ENCODE measurements at regions not wholly inside any gene's neighbourhood (a gene's known extent, or its start where the extent isn't known, plus 50 kb on each side); places are given as distances from the start of the nearest gene placed in this dataset.

DNA sequence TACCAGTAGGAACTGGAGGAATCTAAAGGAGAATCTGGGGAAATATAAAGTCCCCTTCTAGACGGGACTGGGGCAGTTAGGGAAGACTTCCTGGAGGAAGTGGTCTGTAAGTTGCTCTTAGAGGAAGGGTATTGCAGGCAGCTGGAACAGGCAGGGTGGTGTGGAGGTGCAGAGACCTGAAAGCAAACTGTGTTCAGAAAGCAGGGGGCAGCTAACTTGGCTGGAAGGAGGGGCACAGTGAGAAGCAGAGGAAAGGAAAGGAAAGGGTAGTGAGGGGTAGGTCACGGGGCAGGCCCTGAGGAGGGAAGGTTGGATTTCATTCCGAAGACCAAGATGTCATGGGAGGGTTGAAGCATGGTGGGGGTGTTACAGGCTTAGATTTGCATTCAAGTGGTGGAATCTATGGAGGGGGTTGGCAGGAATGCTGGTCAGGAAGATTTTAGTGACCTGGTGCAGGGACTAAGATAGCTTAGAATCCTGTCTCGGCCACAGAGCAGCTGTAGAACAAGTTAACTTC, 240.7 kb downstream of the FOXD2 start:
- no peaks in the 10 kb centered on the region for H3K36me3 Mint-ChIP-seq
- H3K9me3 Mint-ChIP-seq = peaks cover 0 to 3% (median 0%) of the 10 kb centered on the region in 5 donors
- H3K27me3 ChIP-seq (ENCODE audit: insufficient read depth, low read length, poor library complexity, severe bottlenecking) = no peaks in the 10 kb centered on the region
- no peak overlapping the region for H3K27ac Mint-ChIP-seq
- H3K4me3 ChIP-seq (ENCODE audit: low read length) = no peak overlapping the region
- DNase-seq = no peak
- H3K9me3 ChIP-seq (ENCODE audit: low read length) = no peaks in the 10 kb centered on the region
- no peak overlapping the region for H3K4me3 Mint-ChIP-seq
- no peaks in the 10 kb centered on the region for H3K4me1 Mint-ChIP-seq
- ChIA-PET POLR2A (no interaction called here), CTCF (no interaction called here)
- H3K36me3 ChIP-seq (ENCODE audit: insufficient read depth, low read length) = no peaks in the 10 kb centered on the region
- no peak overlapping the region for H3K27ac ChIP-seq (ENCODE audit: low read depth, low read length)
- peaks cover 18 to 27% of the 10 kb centered on the region in 2 donors for H3K27me3 Mint-ChIP-seq
- no peaks in the 10 kb centered on the region for H3K4me1 ChIP-seq (ENCODE audit: insufficient read depth, low read length)

DNA sequence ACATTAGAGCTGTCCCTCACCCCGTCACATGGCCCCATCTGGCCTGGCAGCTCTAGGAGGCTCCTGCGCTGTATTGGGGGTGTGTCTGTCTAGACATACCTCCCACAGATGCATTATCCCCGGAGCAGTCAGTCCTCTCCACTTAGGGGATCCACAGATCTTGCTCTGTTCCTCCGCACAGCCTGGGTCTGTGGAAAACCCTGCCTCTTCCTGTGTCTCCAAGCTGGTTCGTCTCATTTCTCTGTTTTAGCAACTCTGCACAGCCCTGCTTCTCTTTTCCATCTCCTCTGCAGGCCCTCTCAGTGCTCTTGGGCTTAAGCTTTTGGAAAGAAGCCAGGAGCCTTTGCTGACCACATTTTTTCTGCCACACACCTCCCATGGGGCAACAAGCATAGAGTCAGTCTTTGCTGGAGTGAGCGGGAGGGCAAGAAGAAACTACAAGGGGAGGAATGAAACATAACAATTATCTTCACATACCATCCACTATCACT, 241.5 kb downstream of the FOXD2 start:
- H3K9me3 Mint-ChIP-seq = no peaks in the 10 kb centered on the region
- no peak overlapping the region for H3K27ac Mint-ChIP-seq
- Histone ChIP-seq H3K9me3 (ENCODE audit: low read length) (no peaks in the 10 kb centered on the region), H3K4me3 (ENCODE audit: low read length) (no peak overlapping the region), H3K27ac (ENCODE audit: low read depth, low read length) (no peak overlapping the region), H3K36me3 (ENCODE audit: insufficient read depth, low read length) (no peaks in the 10 kb centered on the region), H3K4me1 (ENCODE audit: insufficient read depth, low read length) (no peaks in the 10 kb centered on the region), H3K27me3 (ENCODE audit: insufficient read depth, low read length, poor library complexity, severe bottlenecking) (no peaks in the 10 kb centered on the region)
- H3K27me3 Mint-ChIP-seq = peaks cover 18 to 31% of the 10 kb centered on the region in 2 donors
- no peak overlapping the region for H3K4me3 Mint-ChIP-seq
- no peak for DNase-seq
- POLR2A ChIA-PET = no interaction called here
- no peaks in the 10 kb centered on the region for H3K36me3 Mint-ChIP-seq
- CTCF ChIA-PET = no interaction called here
- no peaks in the 10 kb centered on the region for H3K4me1 Mint-ChIP-seq

DNA sequence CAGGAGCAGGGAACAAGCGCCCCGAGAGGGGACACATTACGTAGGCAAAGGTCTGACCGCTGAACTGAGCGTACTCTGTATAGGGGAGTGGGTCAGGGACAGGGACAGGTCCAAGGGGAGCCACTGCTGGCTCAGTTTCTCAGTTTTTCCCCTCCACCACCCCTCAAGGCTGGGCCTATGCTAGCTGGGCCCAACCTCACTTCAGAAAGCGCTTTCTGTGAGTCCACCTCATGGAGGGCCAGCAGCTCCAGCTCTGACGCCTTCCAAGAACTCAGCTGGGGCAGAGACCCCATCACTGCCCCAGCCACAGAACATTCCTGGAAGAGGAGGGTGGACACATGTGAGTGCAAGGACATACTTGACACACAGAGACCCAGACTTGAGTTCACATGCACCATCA, 242.0 kb downstream of the FOXD2 start:
- Histone ChIP-seq H3K27ac (ENCODE audit: low read depth, low read length) (no peak overlapping the region), H3K27me3 (ENCODE audit: insufficient read depth, low read length, poor library complexity, severe bottlenecking) (no peaks in the 10 kb centered on the region), H3K4me3 (ENCODE audit: low read length) (no peak overlapping the region), H3K4me1 (ENCODE audit: insufficient read depth, low read length) (no peaks in the 10 kb centered on the region), H3K9me3 (ENCODE audit: low read length) (no peaks in the 10 kb centered on the region), H3K36me3 (ENCODE audit: insufficient read depth, low read length) (no peaks in the 10 kb centered on the region)
- H3K4me1 Mint-ChIP-seq = no peaks in the 10 kb centered on the region
- no peak for DNase-seq
- peaks cover 18 to 31% of the 10 kb centered on the region in 2 donors for H3K27me3 Mint-ChIP-seq
- no peaks in the 10 kb centered on the region for H3K9me3 Mint-ChIP-seq
- no peak overlapping the region for H3K27ac Mint-ChIP-seq
- H3K36me3 Mint-ChIP-seq = no peaks in the 10 kb centered on the region
- ChIA-PET CTCF (no interaction called here), POLR2A (no interaction called here)
- no peak overlapping the region for H3K4me3 Mint-ChIP-seq

DNA sequence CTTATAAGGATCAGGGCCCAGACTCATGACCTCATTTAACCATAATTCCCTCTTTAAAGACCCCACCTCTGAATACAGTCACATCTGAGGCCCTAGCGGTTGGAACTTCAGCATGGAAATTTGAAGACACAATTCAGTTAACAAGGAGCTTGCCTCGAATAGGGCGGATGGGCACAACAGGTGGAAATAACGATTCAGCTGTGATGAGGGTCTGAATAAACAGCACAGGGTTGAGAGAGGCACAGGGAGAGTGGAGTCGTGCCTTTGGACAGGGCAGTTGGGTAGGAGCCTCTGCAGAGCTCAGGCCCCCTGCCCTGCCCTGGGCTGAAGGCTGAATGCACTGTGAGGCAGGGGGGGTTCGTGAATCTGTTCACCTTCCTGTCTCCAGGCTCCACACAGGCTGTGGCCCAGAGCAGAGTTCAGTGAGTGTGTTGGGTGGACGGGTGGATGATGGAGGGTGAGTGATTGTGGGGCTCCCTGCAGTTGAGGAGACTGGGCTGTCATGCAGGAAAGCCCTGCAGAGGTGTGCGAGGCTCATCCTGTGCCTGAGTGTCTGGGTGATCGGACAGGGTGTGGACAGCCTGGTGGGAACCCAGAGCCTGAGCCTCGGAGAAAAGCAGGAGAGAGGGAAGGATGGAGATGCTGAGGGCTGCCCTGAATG, 243.1 kb downstream of the FOXD2 start:
- Mint-ChIP-seq H3K4me1 (no peaks in the 10 kb centered on the region), H3K36me3 (no peaks in the 10 kb centered on the region), H3K27me3 (peaks cover 15 to 31% of the 10 kb centered on the region in 2 donors), H3K27ac (no peak overlapping the region), H3K9me3 (no peaks in the 10 kb centered on the region), H3K4me3 (no peak overlapping the region)
- Histone ChIP-seq H3K4me3 (ENCODE audit: low read length) (no peak overlapping the region), H3K36me3 (ENCODE audit: insufficient read depth, low read length) (no peaks in the 10 kb centered on the region), H3K9me3 (ENCODE audit: low read length) (no peaks in the 10 kb centered on the region), H3K27ac (ENCODE audit: low read depth, low read length) (no peak overlapping the region), H3K4me1 (ENCODE audit: insufficient read depth, low read length) (no peaks in the 10 kb centered on the region), H3K27me3 (ENCODE audit: insufficient read depth, low read length, poor library complexity, severe bottlenecking) (no peaks in the 10 kb centered on the region)
- POLR2A ChIA-PET = interaction anchor here (0.6 kb wide), 1 partner anchor 319 kb away, joined by 3 read pairs; no protein-coding TSS in a partner anchor
- CTCF ChIA-PET = no interaction called here
- DNase-seq = no peak

DNA sequence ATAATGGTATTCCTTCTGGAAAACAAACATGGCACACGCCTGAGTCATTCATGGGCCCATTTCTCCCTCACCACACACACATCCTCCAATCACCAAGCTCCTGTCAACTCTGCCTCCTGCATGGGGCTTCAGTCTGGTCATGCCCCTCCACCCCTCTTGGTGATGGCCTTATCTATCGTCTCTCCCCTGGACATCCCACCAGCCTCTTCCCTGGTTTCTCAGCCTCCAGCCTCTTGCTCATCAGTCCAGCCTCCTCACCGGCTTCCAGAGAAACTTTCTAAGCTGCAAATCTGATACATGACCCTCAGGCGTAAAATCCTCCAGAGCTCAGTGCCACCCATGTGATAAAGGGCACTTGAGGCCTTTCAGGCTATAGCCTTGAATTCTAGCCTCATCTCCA, 243.9 kb downstream of the FOXD2 start:
- no peaks in the 10 kb centered on the region for H3K36me3 Mint-ChIP-seq
- DNase-seq = no peak
- H3K27me3 Mint-ChIP-seq = peaks cover 15 to 29% of the 10 kb centered on the region in 2 donors
- H3K4me3 Mint-ChIP-seq = no peak overlapping the region
- Histone ChIP-seq H3K27me3 (ENCODE audit: insufficient read depth, low read length, poor library complexity, severe bottlenecking) (no peaks in the 10 kb centered on the region), H3K4me1 (ENCODE audit: insufficient read depth, low read length) (no peaks in the 10 kb centered on the region), H3K9me3 (ENCODE audit: low read length) (no peaks in the 10 kb centered on the region), H3K36me3 (ENCODE audit: insufficient read depth, low read length) (no peaks in the 10 kb centered on the region), H3K27ac (ENCODE audit: low read depth, low read length) (no peak overlapping the region), H3K4me3 (ENCODE audit: low read length) (no peak overlapping the region)
- H3K4me1 Mint-ChIP-seq = no peaks in the 10 kb centered on the region
- H3K27ac Mint-ChIP-seq = no peak overlapping the region
- POLR2A ChIA-PET = no interaction called here
- H3K9me3 Mint-ChIP-seq = no peaks in the 10 kb centered on the region
- CTCF ChIA-PET = no interaction called here

DNA sequence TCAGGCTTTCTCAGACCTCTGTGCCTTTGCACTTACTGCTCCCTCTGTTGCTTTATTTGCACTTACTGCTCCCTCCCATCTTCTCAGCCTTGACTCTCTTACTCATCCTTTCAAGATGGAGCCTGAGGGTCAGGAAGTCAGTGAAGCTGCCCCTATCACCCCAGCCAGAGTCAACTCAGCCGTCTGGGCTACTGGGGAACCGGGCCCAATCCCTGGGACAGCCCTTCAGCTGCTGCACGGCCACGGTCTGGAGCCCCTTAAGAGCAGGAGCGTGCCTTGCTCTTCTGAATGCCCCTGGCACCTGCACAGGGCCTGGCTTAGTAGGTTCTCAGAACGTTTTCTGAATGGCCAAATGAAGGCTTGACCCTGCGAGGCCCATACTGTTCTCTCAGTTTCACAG, 244.4 kb downstream of the FOXD2 start:
- no peaks in the 10 kb centered on the region for H3K27me3 ChIP-seq (ENCODE audit: insufficient read depth, low read length, poor library complexity, severe bottlenecking)
- Mint-ChIP-seq H3K4me3 (no peak overlapping the region), H3K36me3 (no peaks in the 10 kb centered on the region), H3K4me1 (no peaks in the 10 kb centered on the region), H3K27ac (no peak overlapping the region), H3K9me3 (no peaks in the 10 kb centered on the region), H3K27me3 (peaks cover 15 to 34% of the 10 kb centered on the region in 2 donors)
- ChIA-PET POLR2A (no interaction called here), CTCF (no interaction called here)
- no peaks in the 10 kb centered on the region for H3K4me1 ChIP-seq (ENCODE audit: insufficient read depth, low read length)
- H3K4me3 ChIP-seq (ENCODE audit: low read length) = no peak overlapping the region
- no peak overlapping the region for H3K27ac ChIP-seq (ENCODE audit: low read depth, low read length)
- no peak for DNase-seq
- no peaks in the 10 kb centered on the region for H3K9me3 ChIP-seq (ENCODE audit: low read length)
- no peaks in the 10 kb centered on the region for H3K36me3 ChIP-seq (ENCODE audit: insufficient read depth, low read length)

DNA sequence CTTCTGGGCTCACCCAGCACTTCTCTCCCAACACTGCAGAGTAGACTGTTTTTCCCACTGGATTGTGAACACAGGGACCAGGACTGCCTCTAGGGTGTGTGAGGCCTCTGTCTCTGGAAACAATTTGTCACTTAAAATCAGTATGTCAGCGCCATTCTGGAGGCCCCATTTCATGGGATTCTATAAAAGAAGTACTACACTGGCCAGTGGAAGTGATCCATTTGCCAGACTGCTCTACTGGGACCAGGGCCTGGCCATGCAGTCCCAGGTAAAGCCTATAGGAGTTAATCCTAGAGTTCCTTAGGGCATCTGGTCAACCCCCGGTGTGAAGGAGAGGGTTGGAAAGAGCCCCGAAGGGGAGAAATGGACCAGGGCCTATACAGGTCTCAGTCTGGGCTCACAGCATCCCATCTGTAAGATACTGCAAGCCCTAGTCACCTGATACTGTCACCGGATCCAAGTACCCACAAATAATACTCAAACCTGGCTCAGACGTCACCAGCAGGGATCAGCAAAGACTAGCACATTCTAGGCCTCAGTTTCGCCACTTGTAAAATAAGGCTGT, 245.0 kb downstream of the FOXD2 start:
- Histone ChIP-seq H3K9me3 (ENCODE audit: low read length) (no peaks in the 10 kb centered on the region), H3K27ac (ENCODE audit: low read depth, low read length) (no peak overlapping the region), H3K4me3 (ENCODE audit: low read length) (no peak overlapping the region), H3K36me3 (ENCODE audit: insufficient read depth, low read length) (no peaks in the 10 kb centered on the region), H3K4me1 (ENCODE audit: insufficient read depth, low read length) (no peaks in the 10 kb centered on the region), H3K27me3 (ENCODE audit: insufficient read depth, low read length, poor library complexity, severe bottlenecking) (no peaks in the 10 kb centered on the region)
- H3K27ac Mint-ChIP-seq = no peak overlapping the region
- H3K36me3 Mint-ChIP-seq = no peaks in the 10 kb centered on the region
- peaks cover 15 to 40% of the 10 kb centered on the region in 2 donors for H3K27me3 Mint-ChIP-seq
- H3K4me3 Mint-ChIP-seq = no peak overlapping the region
- no peak for DNase-seq
- no peaks in the 10 kb centered on the region for H3K4me1 Mint-ChIP-seq
- POLR2A ChIA-PET = no interaction called here
- no peaks in the 10 kb centered on the region for H3K9me3 Mint-ChIP-seq
- CTCF ChIA-PET = no interaction called here

DNA sequence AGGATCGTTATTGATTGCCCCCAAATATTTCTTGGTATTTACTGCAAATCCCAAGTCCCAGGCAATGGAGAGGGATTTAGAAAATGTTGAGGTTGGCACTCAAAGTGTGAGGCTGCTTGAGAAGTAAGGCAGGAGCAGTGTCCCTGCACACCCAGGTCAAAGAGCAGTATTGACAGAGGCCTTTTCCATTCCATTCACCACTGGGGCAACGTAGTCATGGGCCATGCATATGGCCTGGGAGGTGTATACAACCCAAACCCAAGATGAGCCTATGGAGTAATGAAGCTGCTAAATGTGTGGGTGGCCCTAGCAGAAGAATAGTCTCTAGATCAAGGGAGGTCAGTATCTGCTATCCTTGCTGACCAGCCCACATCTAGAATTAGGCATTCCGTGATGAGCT, 245.6 kb downstream of the FOXD2 start:
- Histone ChIP-seq H3K36me3 (ENCODE audit: insufficient read depth, low read length) (no peaks in the 10 kb centered on the region), H3K27ac (ENCODE audit: low read depth, low read length) (no peak overlapping the region), H3K9me3 (ENCODE audit: low read length) (no peaks in the 10 kb centered on the region), H3K27me3 (ENCODE audit: insufficient read depth, low read length, poor library complexity, severe bottlenecking) (no peaks in the 10 kb centered on the region), H3K4me1 (ENCODE audit: insufficient read depth, low read length) (no peaks in the 10 kb centered on the region), H3K4me3 (ENCODE audit: low read length) (no peak overlapping the region)
- POLR2A ChIA-PET = no interaction called here
- peaks cover 14 to 41% of the 10 kb centered on the region in 2 donors for H3K27me3 Mint-ChIP-seq
- CTCF ChIA-PET = no interaction called here
- no peak overlapping the region for H3K27ac Mint-ChIP-seq
- DNase-seq = no peak
- H3K36me3 Mint-ChIP-seq = no peaks in the 10 kb centered on the region
- H3K9me3 Mint-ChIP-seq = no peaks in the 10 kb centered on the region
- H3K4me1 Mint-ChIP-seq = no peaks in the 10 kb centered on the region
- H3K4me3 Mint-ChIP-seq = no peak overlapping the region

Data from CD8-positive, alpha-beta memory T cell (primary cell).